ENCODE measurements at regions not wholly inside any gene's neighbourhood (a gene's known extent, or its start where the extent isn't known, plus 50 kb on each side); places are given as distances from the start of the nearest gene placed in this dataset.

GRCh38 chr6:22218410-22218809, 78.4 kb downstream of the PRL start:
- TF ChIP-seq CTCF (IDR thresholded peaks at IDR 0.05) (no peak), EZH2 (IDR thresholded peaks at IDR 0.05; ENCODE audit: borderline replicate concordance, insufficient read depth, low read depth, low read length, poor library complexity, severe bottlenecking) (no peak)
- Mint-ChIP-seq H3K4me1 (peaks cover 6% of the 10 kb centered on the region), H3K27ac (no peak overlapping the region), H3K9me3 (ENCODE audit: insufficient read depth) (no peaks in the 10 kb centered on the region), H3K27me3 (no peaks in the 10 kb centered on the region), H3K4me3 (no peak overlapping the region)
- Histone ChIP-seq H2AFZ (ENCODE audit: insufficient read depth, low read depth, low read length, poor library complexity, severe bottlenecking) (no peak overlapping the region), H3K4me1 (ENCODE audit: control insufficient read depth in 2 of 2, insufficient read depth in 2 of 2, low read length in 2 of 2) (peaks cover 0 to 7% of the 10 kb centered on the region in 2 donors), H4K20me1 (ENCODE audit: control insufficient read depth, insufficient read depth, low read length, poor library complexity, severe bottlenecking) (no peaks in the 10 kb centered on the region), H3K4me3 (ENCODE audit: control extremely low read depth in 1 of 5, extremely low read depth in 1 of 5, insufficient read depth in 1 of 5, low read depth in 2 of 5, low read length in 4 of 5) (no peak overlapping the region), H3K79me2 (ENCODE audit: control insufficient read depth, insufficient read depth, low read length) (no peaks in the 10 kb centered on the region), H3K4me2 (replicated peaks; ENCODE audit: low read depth, low read length, poor library complexity, severe bottlenecking) (no peak overlapping the region), H3K27me3 (replicated peaks in 1 of 4; ENCODE audit: control extremely low read depth in 1 of 4, control insufficient read depth in 3 of 4, insufficient read depth in 4 of 4, low read length in 3 of 4) (no peaks in the 10 kb centered on the region), H3K36me3 (replicated peaks in 1 of 2; ENCODE audit: control extremely low read depth in 1 of 2, control insufficient read depth in 1 of 2, extremely low read depth in 1 of 2, insufficient read depth in 2 of 2, low read length in 1 of 2) (no peaks in the 10 kb centered on the region), H3K9me3 (ENCODE audit: control extremely low read depth in 1 of 3, control insufficient read depth in 2 of 3, insufficient read depth in 1 of 3, low read length in 2 of 3) (no peaks in the 10 kb centered on the region), H3K9ac (ENCODE audit: low read length) (no peak overlapping the region), H3K27ac (ENCODE audit: low read length in 2 of 2) (no peak overlapping the region)
- intact Hi-C loops (cut with micrococcal nuclease): no loop called here
- ATAC-seq (ENCODE audit: low read depth) (no peak), DNase-seq (no peak)
- POLR2A ChIA-PET: no interaction called here
- 100% methylated on average over 1 of the region's 3 CpGs for WGBS (ENCODE audit: insufficient coverage)
- CTCF ChIA-PET: no interaction called here

GRCh38 chr6:22219925-22220324, 76.9 kb downstream of the PRL start:
- Histone ChIP-seq H3K9me3 (ENCODE audit: control extremely low read depth in 1 of 3, control insufficient read depth in 2 of 3, insufficient read depth in 1 of 3, low read length in 2 of 3) (no peaks in the 10 kb centered on the region), H3K79me2 (ENCODE audit: control insufficient read depth, insufficient read depth, low read length) (no peaks in the 10 kb centered on the region), H4K20me1 (ENCODE audit: control insufficient read depth, insufficient read depth, low read length, poor library complexity, severe bottlenecking) (no peaks in the 10 kb centered on the region), H3K36me3 (replicated peaks in 1 of 2; ENCODE audit: control extremely low read depth in 1 of 2, control insufficient read depth in 1 of 2, extremely low read depth in 1 of 2, insufficient read depth in 2 of 2, low read length in 1 of 2) (no peaks in the 10 kb centered on the region), H3K4me3 (ENCODE audit: control extremely low read depth in 1 of 5, extremely low read depth in 1 of 5, insufficient read depth in 1 of 5, low read depth in 2 of 5, low read length in 4 of 5) (no peak overlapping the region), H3K4me1 (ENCODE audit: control insufficient read depth in 2 of 2, insufficient read depth in 2 of 2, low read length in 2 of 2) (no peaks in the 10 kb centered on the region), H3K27me3 (replicated peaks in 1 of 4; ENCODE audit: control extremely low read depth in 1 of 4, control insufficient read depth in 3 of 4, insufficient read depth in 4 of 4, low read length in 3 of 4) (no peaks in the 10 kb centered on the region), H3K9ac (ENCODE audit: low read length) (no peak overlapping the region), H2AFZ (ENCODE audit: insufficient read depth, low read depth, low read length, poor library complexity, severe bottlenecking) (no peak overlapping the region), H3K4me2 (replicated peaks; ENCODE audit: low read depth, low read length, poor library complexity, severe bottlenecking) (no peak overlapping the region), H3K27ac (ENCODE audit: low read length in 2 of 2) (no peak overlapping the region)
- intact Hi-C loops (cut with micrococcal nuclease): no loop called here
- 80% methylated on average over 1 of the region's 6 CpGs for WGBS (ENCODE audit: insufficient coverage)
- Mint-ChIP-seq H3K9me3 (ENCODE audit: insufficient read depth) (no peaks in the 10 kb centered on the region), H3K27ac (no peak overlapping the region), H3K27me3 (no peaks in the 10 kb centered on the region), H3K4me1 (no peaks in the 10 kb centered on the region), H3K4me3 (no peak overlapping the region)
- TF ChIP-seq EZH2 (IDR thresholded peaks at IDR 0.05; ENCODE audit: borderline replicate concordance, insufficient read depth, low read depth, low read length, poor library complexity, severe bottlenecking) (no peak), CTCF (IDR thresholded peaks at IDR 0.05) (no peak)
- ChIA-PET CTCF (no interaction called here), POLR2A (no interaction called here)
- no peak for ATAC-seq (ENCODE audit: low read depth)
- no peak for DNase-seq

All from B cell (primary cell).